SJSA1 (cell line): ENCODE measurements at regions not wholly inside any gene's neighbourhood (a gene's known extent, or its start where the extent isn't known, plus 50 kb on each side); places are given as distances from the start of the nearest gene placed in this dataset.
"Not testable (repeated sequence)": the region's sequence is repeated elsewhere in the genome, so short reads cannot be mapped to it uniquely, and the experiment has no call there.

Source experiments
- DNase-seq, 2 experiments: peaks; one replicate each; pipeline ENCODE4 v3.0.0-alpha.2; 2015 to 2020; ENCODE audit warnings: low spot score in 2 of 2, low read depth in 1 of 2
- H3K27ac ChIP-seq: fragments of 250-450 bp; sonication (Bioruptor Pico); 2 replicates; pipeline ENCODE4 v1.5.1; 2020; ENCODE audit warnings: mild to moderate bottlenecking, moderate library complexity
- H3K27me3 ChIP-seq: fragments of 250-450 bp; sonication (Bioruptor Pico); replicated peaks from 2 replicates; pipeline ENCODE4 v1.5.1; 2020; ENCODE audit warnings: mild to moderate bottlenecking, moderate library complexity
- H3K36me3 ChIP-seq: fragments of 250-450 bp; sonication (Bioruptor Pico); 2 replicates; pipeline ENCODE4 v1.5.1; 2020; ENCODE audit warnings: mild to moderate bottlenecking
- H3K4me1 ChIP-seq: fragments of 250-450 bp; sonication (Bioruptor Pico); replicated peaks from 2 replicates; pipeline ENCODE4 v1.6.1; 2021; ENCODE audit warnings: mild to moderate bottlenecking
- H3K4me3 ChIP-seq: fragments of 250-450 bp; sonication (Bioruptor Pico); 2 replicates; pipeline ENCODE4 v1.5.1; 2020; ENCODE audit warnings: mild to moderate bottlenecking
- H3K9me3 ChIP-seq: fragments of 250-450 bp; sonication (Bioruptor Pico); replicated peaks from 2 replicates; pipeline ENCODE4 v1.5.1; 2020; ENCODE audit warnings: mild to moderate bottlenecking

- Histone ChIP-seq H3K27me3 (no peaks in the 10 kb centered on the region), H3K9me3 (no peaks in the 10 kb centered on the region), H3K4me1 (no peaks in the 10 kb centered on the region), H3K36me3 (no peaks in the 10 kb centered on the region), H3K27ac (no peak overlapping the region), H3K4me3 (no peak overlapping the region)
- no peak for DNase-seq
Observed at GRCh38 chrX:65331371-65331770, 203.2 kb downstream of the LAS1L start.

DNA sequence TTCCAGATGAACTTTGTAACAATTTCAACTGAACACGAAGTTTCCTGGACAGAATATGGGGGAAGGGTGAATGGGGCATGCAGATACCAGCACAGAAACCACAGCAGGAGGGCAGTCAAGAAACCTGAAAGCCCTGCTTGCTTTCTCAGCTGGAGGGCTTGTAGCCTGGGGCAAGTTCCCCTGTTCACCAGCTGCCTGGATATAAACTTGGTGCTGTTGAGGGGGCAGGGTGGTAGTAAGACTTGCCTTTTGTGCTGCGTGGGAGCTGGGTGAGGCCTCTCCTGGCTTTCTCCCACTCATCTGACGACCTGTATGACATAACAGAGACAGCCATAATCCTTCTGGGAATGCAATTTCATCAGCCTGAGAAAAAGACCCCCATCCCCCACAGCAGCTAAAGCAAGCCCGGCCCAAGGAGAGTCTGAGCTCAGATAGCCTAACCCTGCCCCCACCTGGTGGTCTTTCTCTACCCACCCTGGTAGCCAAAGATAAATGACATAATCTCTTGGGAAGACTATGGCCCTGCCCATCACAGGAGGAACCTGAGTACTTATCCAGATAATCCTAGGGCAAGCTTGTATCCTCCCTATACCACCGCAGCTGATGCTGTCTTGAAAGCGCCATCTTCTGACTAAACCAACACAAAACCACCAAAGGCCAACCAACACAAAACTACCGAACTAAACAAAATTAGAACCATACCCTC, 234.3 kb downstream of the LAS1L start:
- no peaks in the 10 kb centered on the region for H3K4me1 ChIP-seq
- no peak overlapping the region for H3K27ac ChIP-seq
- H3K4me3 ChIP-seq, result no peak overlapping the region
- DNase-seq, result no peak
- H3K9me3 ChIP-seq, result no peaks in the 10 kb centered on the region
- H3K36me3 ChIP-seq, result no peaks in the 10 kb centered on the region
- no peaks in the 10 kb centered on the region for H3K27me3 ChIP-seq

DNA sequence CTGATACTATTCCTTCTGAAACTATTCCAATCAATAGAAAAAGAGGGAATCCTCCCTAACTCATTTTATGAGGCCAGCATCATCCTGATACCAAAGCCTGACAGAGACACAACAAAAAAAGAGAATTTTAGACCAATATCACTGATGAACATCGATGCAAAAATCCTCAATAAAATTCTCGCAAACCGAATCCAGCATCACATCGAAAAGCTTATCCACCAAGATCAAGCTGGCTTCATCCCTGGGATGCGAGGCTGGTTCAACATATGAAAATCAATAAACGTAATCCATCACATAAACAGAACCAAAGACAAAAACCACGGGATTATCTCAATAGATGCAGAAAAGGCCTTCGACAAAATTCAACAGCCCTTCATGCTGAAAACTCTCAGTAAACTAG, 251.7 kb downstream of the LAS1L start:
- not testable (repeated sequence) for H3K4me3 ChIP-seq, H3K27ac ChIP-seq, DNase-seq, H3K27me3 ChIP-seq, H3K4me1 ChIP-seq, H3K36me3 ChIP-seq, H3K9me3 ChIP-seq

GRCh38 chrX:65273152-65273551, 261.4 kb downstream of the LAS1L start:
- Histone ChIP-seq H3K9me3 (no peaks in the 10 kb centered on the region), H3K4me3 (no peak overlapping the region)
- no peak for DNase-seq

DNA sequence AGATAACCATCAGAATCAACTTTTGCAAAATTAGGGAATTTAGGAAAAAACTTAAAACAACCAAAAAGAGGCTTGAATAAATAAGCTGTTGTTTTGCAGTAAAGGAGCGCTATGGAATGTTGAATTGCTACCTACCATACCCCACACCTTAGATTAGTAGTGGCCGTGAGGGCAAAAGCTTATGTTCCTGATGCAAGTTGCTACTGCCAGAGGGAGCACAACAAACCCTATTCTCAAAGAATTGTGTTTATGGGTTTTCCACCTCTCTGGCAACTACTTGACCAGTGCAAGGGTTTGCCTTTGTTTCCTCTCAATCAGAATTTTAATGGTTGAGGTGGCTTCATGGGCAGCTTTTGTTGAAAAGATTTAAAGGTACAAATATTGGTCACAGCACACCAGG, 268.1 kb downstream of the LAS1L start:
- Histone ChIP-seq H3K27me3 (no peaks in the 10 kb centered on the region), H3K36me3 (no peaks in the 10 kb centered on the region), H3K4me1 (no peaks in the 10 kb centered on the region), H3K9me3 (no peaks in the 10 kb centered on the region), H3K4me3 (no peak overlapping the region), H3K27ac (no peak overlapping the region)
- no peak for DNase-seq

More at GRCh38 chrX:65273152-65273551, 261.4 kb downstream of the LAS1L start:
- Histone ChIP-seq H3K36me3 (no peaks in the 10 kb centered on the region), H3K4me1 (no peaks in the 10 kb centered on the region), H3K27me3 (no peaks in the 10 kb centered on the region), H3K27ac (no peak overlapping the region)

GRCh38 chrX:65253817-65254216, 277.6 kb upstream of the ZC4H2 start:
- DNase-seq, result no peak
- Histone ChIP-seq H3K27ac (no peak overlapping the region), H3K4me1 (no peaks in the 10 kb centered on the region), H3K27me3 (no peaks in the 10 kb centered on the region), H3K4me3 (no peak overlapping the region), H3K9me3 (no peaks in the 10 kb centered on the region), H3K36me3 (no peaks in the 10 kb centered on the region)

GRCh38 chrX:65241059-65241721, 264.9 kb upstream of the ZC4H2 start:
- H3K27me3 ChIP-seq, result no peaks in the 10 kb centered on the region
- H3K4me3 ChIP-seq, result no peak overlapping the region
- DNase-seq, result no peak
- H3K36me3 ChIP-seq, result no peaks in the 10 kb centered on the region
- H3K4me1 ChIP-seq, result no peaks in the 10 kb centered on the region
- no peaks in the 10 kb centered on the region for H3K9me3 ChIP-seq
- H3K27ac ChIP-seq, result no peak overlapping the region

DNA sequence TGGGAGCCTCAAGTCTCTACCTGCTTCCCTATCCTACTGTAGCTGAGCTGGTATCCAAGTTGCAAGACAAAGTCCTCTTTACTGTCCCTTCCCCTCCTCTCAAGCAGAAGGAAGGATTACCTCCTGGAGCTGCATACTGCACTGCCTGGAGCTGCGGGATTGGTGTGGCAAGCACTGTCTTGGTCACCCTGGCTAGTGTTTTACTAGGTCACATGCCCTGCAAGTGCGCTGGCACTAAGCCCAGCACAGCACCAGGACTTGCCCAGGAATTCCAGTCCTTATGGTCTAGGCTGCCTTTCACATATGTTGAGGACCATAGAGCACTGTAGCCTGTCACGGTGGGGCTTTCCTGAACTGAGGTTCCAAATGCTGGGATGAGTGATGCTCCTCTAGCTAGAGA, 227.3 kb upstream of the ZC4H2 start:
- Histone ChIP-seq H3K4me1 (no peaks in the 10 kb centered on the region), H3K36me3 (no peaks in the 10 kb centered on the region), H3K27ac (no peak overlapping the region), H3K4me3 (no peak overlapping the region), H3K9me3 (no peaks in the 10 kb centered on the region), H3K27me3 (no peaks in the 10 kb centered on the region)
- no peak for DNase-seq

DNA sequence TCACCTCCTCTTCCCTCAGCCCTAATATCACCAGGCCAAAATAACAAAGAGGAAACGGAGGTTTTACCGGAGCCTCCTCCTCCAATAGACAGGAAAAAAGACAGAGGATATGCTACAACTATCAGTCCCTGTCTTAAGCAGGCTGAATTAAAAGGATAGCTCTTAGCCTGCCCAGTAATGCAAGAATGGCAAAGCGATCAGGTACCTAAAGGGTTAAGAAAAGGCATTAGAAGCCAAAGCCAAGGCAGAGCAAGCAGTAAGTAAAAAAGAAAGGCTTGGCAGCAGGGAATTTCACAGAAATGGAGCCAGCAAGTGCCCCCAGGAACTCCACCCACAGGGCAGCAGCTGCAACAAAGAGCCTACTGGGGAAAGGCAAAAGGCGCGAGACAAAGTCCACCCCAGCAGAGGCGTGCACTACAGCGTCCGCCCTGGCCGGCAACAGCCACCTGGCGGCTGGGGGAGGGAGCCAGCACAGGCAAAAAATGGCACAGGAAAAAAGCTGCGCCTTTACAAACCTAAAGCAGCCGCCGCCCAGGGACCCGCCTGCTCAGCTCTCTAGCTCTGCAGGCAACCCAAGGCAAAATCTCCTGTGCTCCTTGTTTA, 220.6 kb upstream of the ZC4H2 start:
- Histone ChIP-seq H3K27me3 (no peaks in the 10 kb centered on the region), H3K4me3 (no peak overlapping the region), H3K27ac (no peak overlapping the region), H3K4me1 (no peaks in the 10 kb centered on the region), H3K36me3 (no peaks in the 10 kb centered on the region), H3K9me3 (no peaks in the 10 kb centered on the region)
- DNase-seq, result no peak

GRCh38 chrX:65195621-65196020, 219.4 kb upstream of the ZC4H2 start:
- no peaks in the 10 kb centered on the region for H3K27me3 ChIP-seq
- no peaks in the 10 kb centered on the region for H3K4me1 ChIP-seq
- no peak overlapping the region for H3K27ac ChIP-seq
- no peaks in the 10 kb centered on the region for H3K36me3 ChIP-seq
- no peak overlapping the region for H3K4me3 ChIP-seq
- no peak for DNase-seq
- H3K9me3 ChIP-seq, result no peaks in the 10 kb centered on the region

- H3K4me1 ChIP-seq, result no peaks in the 10 kb centered on the region
- H3K9me3 ChIP-seq, result no peaks in the 10 kb centered on the region
- no peaks in the 10 kb centered on the region for H3K36me3 ChIP-seq
- H3K27ac ChIP-seq, result no peak overlapping the region
- H3K4me3 ChIP-seq, result no peak overlapping the region
- DNase-seq, result no peak
- no peaks in the 10 kb centered on the region for H3K27me3 ChIP-seq
Observed at GRCh38 chrX:65194547-65194946, 218.3 kb upstream of the ZC4H2 start.

DNA sequence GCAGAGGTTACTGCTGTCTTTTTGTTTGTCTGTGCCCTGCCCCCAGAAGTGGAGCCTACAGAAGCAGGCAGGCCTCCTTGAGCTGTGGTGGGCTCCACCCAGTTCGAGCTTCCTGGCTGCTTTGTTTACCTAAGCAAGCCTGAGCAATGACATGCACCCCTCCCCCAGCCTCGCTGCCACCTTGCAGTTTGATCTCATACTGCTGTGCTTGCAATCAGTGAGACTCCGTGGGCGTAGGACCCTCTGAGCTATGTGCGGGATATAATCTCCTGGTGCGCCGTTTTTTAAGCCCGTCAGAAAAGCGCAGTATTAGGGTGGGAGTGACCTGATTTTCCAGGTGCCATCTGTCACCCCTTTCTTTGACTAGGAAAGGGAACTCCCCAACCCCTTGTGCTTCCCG, 187.1 kb upstream of the ZC4H2 start:
- not testable (repeated sequence) for H3K27me3 ChIP-seq, H3K27ac ChIP-seq, H3K4me3 ChIP-seq, H3K9me3 ChIP-seq, H3K36me3 ChIP-seq, DNase-seq, H3K4me1 ChIP-seq

- H3K27ac ChIP-seq, result no peak overlapping the region
- DNase-seq, result no peak
Observed at GRCh38 chrX:65148232-65148631, 172.0 kb upstream of the ZC4H2 start.

DNA sequence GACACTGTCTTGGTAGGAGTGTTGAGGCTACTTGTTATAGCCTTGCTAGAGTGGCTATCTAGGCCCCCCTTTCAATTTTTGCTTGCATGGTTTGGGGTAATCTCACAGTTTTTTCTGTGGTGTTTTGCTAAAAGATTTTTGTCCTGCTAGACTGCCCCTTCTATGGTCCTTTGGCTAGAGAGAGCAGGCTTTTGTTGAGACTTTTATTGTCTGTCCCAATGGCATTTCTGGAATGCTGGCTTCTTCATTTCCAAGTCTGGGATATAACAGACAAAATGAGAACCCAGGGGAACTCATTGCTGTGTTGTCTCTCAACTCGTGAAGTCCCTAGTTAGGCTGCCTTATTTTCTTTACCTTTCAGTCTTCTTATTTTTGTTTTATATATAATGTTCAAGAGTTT, 160.2 kb upstream of the ZC4H2 start:
- Histone ChIP-seq H3K4me3 (no peak overlapping the region), H3K36me3 (no peaks in the 10 kb centered on the region), H3K9me3 (no peaks in the 10 kb centered on the region), H3K27me3 (no peaks in the 10 kb centered on the region), H3K4me1 (no peaks in the 10 kb centered on the region), H3K27ac (no peak overlapping the region)
- DNase-seq, result no peak

More at GRCh38 chrX:65148232-65148631, 172.0 kb upstream of the ZC4H2 start:
- Histone ChIP-seq H3K4me1 (no peaks in the 10 kb centered on the region), H3K27me3 (no peaks in the 10 kb centered on the region), H3K4me3 (no peak overlapping the region), H3K36me3 (no peaks in the 10 kb centered on the region), H3K9me3 (no peaks in the 10 kb centered on the region)
